ENCODE measurements at regions not wholly inside any gene's neighbourhood (a gene's known extent, or its start where the extent isn't known, plus 50 kb on each side); places are given as distances from the start of the nearest gene placed in this dataset.
A peak's percentile ranks its signal among the peaks of the same experiment; 100 is the strongest.

- TF ChIP-seq, protein P1, sequence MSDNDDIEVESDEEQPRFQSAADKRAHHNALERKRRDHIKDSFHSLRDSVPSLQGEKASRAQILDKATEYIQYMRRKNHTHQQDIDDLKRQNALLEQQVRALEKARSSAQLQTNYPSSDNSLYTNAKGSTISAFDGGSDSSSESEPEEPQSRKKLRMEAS (CRISPR knock-in tag; IDR thresholded peaks at IDR 0.05), result 0 out of 2 replicates have a peak, but pooled peaks have one; percentile 25
- TF ChIP-seq TEAD1 (CRISPR knock-in tag; IDR thresholded peaks at IDR 0.05), result peak; percentile 95
These were observed 116.4 kb downstream of the CASP12 start (continued) for GRCh38 chr11:104781719-104782376.

- peak; percentile 36 for ATAC-seq
- H3K27me3 Mint-ChIP-seq (ENCODE audit: low read depth), result no peaks in the 10 kb centered on the region; the same call in 1 of the 2 replicates
- TF ChIP-seq STAT6 (CRISPR knock-in tag; conservative IDR thresholded peaks at IDR 0.05; ENCODE audit: low read depth) (no peak), FOXJ3 (CRISPR knock-in tag; IDR thresholded peaks at IDR 0.05; ENCODE audit: borderline replicate concordance) (no peak), JAZF1 (CRISPR knock-in tag; IDR thresholded peaks at IDR 0.05) (no peak), ZNF396 (CRISPR knock-in tag; IDR thresholded peaks at IDR 0.05; ENCODE audit: borderline replicate concordance) (peak; percentile 38; the same call in 1 of the 2 replicates)
These were observed 117.2 kb downstream of the CASP12 start for GRCh38 chr11:104781037-104781436.

DNA sequence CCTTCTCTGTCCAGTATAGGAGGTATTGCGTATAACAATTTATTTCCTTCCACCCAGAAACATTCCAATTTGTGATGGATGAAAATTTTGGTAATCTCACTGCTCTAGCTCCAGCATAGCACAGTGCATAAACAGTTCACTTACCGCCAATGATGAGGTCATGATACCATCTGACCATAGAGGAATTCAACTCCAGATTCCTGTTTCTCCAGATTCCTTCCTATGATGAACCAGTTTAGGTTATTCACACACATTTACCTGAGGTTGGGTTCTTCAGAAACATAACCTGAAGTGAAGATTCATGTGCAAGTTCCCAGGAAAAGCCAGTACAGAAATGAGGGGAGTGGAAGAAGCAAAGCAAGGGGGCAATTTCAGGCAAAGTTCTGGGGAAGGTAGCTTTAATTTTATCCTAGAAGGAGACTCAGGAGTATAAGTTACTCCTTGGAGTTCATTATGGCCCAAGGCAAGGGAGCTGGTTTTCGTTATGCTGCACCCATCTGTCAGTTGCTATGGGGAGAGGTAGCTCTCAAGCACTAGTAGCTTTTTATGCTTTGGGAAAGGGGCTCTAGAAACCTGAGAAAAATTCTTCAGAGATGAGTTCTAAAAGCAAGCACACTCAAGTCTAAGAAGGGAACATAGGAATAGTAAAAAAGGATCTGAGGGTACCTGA, 121.6 kb downstream of the CASP12 start:
- POLR2A ChIA-PET, result no interaction called here
- H3K27me3 Mint-ChIP-seq (ENCODE audit: low read depth), result no peaks in the 10 kb centered on the region; the same call in 1 of the 2 replicates
- ATAC-seq, result no peak
- H3K36me3 Mint-ChIP-seq, result peaks cover 42% of the 10 kb centered on the region
- DNase-seq (ENCODE audit: low spot score), result no peak
- CTCF ChIA-PET, result no interaction called here
- peaks cover 39% of the 10 kb centered on the region for H3K9me3 Mint-ChIP-seq
- no peak overlapping the region for H3K27ac Mint-ChIP-seq
- no peak overlapping the region for H3K4me3 Mint-ChIP-seq
- peaks cover 36% of the 10 kb centered on the region for H3K4me1 Mint-ChIP-seq
- TF ChIP-seq ZNF416 (CRISPR knock-in tag; IDR thresholded peaks at IDR 0.05), result no peak
- TF ChIP-seq MYBL2 (CRISPR knock-in tag; IDR thresholded peaks at IDR 0.05), result no peak
- TF ChIP-seq, protein P2, sequence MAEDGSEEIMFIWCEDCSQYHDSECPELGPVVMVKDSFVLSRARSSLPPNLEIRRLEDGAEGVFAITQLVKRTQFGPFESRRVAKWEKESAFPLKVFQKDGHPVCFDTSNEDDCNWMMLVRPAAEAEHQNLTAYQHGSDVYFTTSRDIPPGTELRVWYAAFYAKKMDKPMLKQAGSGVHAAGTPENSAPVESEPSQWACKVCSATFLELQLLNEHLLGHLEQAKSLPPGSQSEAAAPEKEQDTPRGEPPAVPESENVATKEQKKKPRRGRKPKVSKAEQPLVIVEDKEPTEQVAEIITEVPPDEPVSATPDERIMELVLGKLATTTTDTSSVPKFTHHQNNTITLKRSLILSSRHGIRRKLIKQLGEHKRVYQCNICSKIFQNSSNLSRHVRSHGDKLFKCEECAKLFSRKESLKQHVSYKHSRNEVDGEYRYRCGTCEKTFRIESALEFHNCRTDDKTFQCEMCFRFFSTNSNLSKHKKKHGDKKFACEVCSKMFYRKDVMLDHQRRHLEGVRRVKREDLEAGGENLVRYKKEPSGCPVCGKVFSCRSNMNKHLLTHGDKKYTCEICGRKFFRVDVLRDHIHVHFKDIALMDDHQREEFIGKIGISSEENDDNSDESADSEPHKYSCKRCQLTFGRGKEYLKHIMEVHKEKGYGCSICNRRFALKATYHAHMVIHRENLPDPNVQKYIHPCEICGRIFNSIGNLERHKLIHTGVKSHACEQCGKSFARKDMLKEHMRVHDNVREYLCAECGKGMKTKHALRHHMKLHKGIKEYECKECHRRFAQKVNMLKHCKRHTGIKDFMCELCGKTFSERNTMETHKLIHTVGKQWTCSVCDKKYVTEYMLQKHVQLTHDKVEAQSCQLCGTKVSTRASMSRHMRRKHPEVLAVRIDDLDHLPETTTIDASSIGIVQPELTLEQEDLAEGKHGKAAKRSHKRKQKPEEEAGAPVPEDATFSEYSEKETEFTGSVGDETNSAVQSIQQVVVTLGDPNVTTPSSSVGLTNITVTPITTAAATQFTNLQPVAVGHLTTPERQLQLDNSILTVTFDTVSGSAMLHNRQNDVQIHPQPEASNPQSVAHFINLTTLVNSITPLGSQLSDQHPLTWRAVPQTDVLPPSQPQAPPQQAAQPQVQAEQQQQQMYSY (CRISPR knock-in tag; IDR thresholded peaks at IDR 0.05), result no peak
- TF ChIP-seq, protein P3, sequence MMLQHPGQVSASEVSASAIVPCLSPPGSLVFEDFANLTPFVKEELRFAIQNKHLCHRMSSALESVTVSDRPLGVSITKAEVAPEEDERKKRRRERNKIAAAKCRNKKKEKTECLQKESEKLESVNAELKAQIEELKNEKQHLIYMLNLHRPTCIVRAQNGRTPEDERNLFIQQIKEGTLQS (CRISPR knock-in tag; conservative IDR thresholded peaks at IDR 0.05), result no peak
- no peak for TF ChIP-seq JUN (CRISPR knock-in tag; IDR thresholded peaks at IDR 0.05)
- TF ChIP-seq, protein P4, sequence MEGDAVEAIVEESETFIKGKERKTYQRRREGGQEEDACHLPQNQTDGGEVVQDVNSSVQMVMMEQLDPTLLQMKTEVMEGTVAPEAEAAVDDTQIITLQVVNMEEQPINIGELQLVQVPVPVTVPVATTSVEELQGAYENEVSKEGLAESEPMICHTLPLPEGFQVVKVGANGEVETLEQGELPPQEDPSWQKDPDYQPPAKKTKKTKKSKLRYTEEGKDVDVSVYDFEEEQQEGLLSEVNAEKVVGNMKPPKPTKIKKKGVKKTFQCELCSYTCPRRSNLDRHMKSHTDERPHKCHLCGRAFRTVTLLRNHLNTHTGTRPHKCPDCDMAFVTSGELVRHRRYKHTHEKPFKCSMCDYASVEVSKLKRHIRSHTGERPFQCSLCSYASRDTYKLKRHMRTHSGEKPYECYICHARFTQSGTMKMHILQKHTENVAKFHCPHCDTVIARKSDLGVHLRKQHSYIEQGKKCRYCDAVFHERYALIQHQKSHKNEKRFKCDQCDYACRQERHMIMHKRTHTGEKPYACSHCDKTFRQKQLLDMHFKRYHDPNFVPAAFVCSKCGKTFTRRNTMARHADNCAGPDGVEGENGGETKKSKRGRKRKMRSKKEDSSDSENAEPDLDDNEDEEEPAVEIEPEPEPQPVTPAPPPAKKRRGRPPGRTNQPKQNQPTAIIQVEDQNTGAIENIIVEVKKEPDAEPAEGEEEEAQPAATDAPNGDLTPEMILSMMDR (IDR thresholded peaks at IDR 0.05), result no peak
- TF ChIP-seq CBFB (CRISPR knock-in tag; IDR thresholded peaks at IDR 0.05; ENCODE audit: low read depth), result no peak
- TF ChIP-seq FOXJ3 (CRISPR knock-in tag; IDR thresholded peaks at IDR 0.05; ENCODE audit: borderline replicate concordance), result no peak
- no peak for TF ChIP-seq SOX15 (CRISPR knock-in tag; IDR thresholded peaks at IDR 0.05)
- no peak for TF ChIP-seq GTF2I (CRISPR knock-in tag; conservative IDR thresholded peaks at IDR 0.05)
- TF ChIP-seq ZNF121 (CRISPR knock-in tag; IDR thresholded peaks at IDR 0.05), result no peak
- no peak for TF ChIP-seq STAT6 (CRISPR knock-in tag; conservative IDR thresholded peaks at IDR 0.05; ENCODE audit: low read depth)
- no peak for TF ChIP-seq ZNF317 (CRISPR knock-in tag; IDR thresholded peaks at IDR 0.05; ENCODE audit: borderline replicate concordance, low read depth)
- TF ChIP-seq KAT7 (CRISPR knock-in tag; IDR thresholded peaks at IDR 0.05; ENCODE audit: borderline replicate concordance), result no peak

More at GRCh38 chr11:104781037-104781436, 117.2 kb downstream of the CASP12 start:
- peaks cover 57% of the 10 kb centered on the region for H3K4me1 Mint-ChIP-seq
- ChIA-PET CTCF (no interaction called here), POLR2A (no interaction called here)
- H3K4me3 Mint-ChIP-seq, result no peak overlapping the region
- peaks cover 25% of the 10 kb centered on the region for H3K36me3 Mint-ChIP-seq
- peaks cover 18% of the 10 kb centered on the region for H3K9me3 Mint-ChIP-seq
- peak overlapping the region; percentile 98 for H3K27ac Mint-ChIP-seq
- no peak for DNase-seq (ENCODE audit: low spot score)
